ACC112 (cell line): ENCODE measurements at regions not wholly inside any gene's neighbourhood (a gene's known extent, or its start where the extent isn't known, plus 50 kb on each side); places are given as distances from the start of the nearest gene placed in this dataset.

Experiments
- H2AFZ ChIP-seq: fragments of 200-600 bp; sonication (generic); one replicate; pipeline ENCODE4 v1.6.0; 2017; ENCODE audit warnings: antibody characterized with exemption, low read length; ENCODE audit not compliant: unreplicated experiment
- H3K27ac ChIP-seq: fragments of 200-600 bp; sonication (generic); 2 replicates; pipeline ENCODE4 v1.5.1; 2014; ENCODE audit warnings: low read depth, mild to moderate bottlenecking, antibody characterized with exemption, low read length, moderate library complexity
- H3K27me3 ChIP-seq: fragments of 200-600 bp; sonication (generic); 2 replicates; pipeline ENCODE4 v1.6.1; 2014; ENCODE audit warnings: mild to moderate bottlenecking, antibody characterized with exemption, low read length, moderate library complexity, mixed read lengths; ENCODE audit not compliant: insufficient read depth
- H3K36me3 ChIP-seq: fragments of 200-600 bp; sonication (generic); 2 replicates; pipeline ENCODE4 v1.6.1; 2016; ENCODE audit warnings: mild to moderate bottlenecking, antibody characterized with exemption, low read length, moderate library complexity, mixed read lengths; ENCODE audit not compliant: insufficient read depth
- H3K4me1 ChIP-seq: fragments of 200-600 bp; sonication (generic); one replicate; pipeline ENCODE4 v1.6.1; 2016; ENCODE audit warnings: low read length, mixed read lengths; ENCODE audit not compliant: insufficient read depth, unreplicated experiment, control insufficient read depth
- H3K4me3 ChIP-seq: fragments of 200-600 bp; sonication (generic); 2 replicates; pipeline ENCODE4 v1.5.1; 2014; ENCODE audit warnings: mild to moderate bottlenecking, low read depth, low read length
- H3K79me2 ChIP-seq: fragments of 200-600 bp; sonication (generic); one replicate; pipeline ENCODE4 v1.6.0; 2016; ENCODE audit warnings: low read length; ENCODE audit not compliant: control insufficient read depth, unreplicated experiment, insufficient read depth

DNA sequence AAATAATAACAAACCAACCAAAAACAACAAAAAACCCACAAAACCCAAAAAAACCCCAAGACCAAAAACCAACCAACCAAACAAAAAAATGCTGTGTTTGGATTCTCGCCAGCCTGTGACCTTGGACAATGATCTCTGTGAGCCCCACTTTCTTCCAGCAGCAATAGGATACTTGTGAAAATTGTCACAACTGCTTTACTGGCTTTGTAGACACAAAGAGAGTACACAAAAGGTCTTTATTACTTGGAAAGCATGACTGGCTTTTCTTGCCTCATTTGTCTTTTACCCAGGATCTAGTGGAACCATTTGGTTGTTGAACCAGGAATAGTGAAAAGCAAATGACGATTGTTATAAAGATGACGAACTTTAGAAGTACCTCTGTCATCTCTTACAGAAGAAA is 256.6 kb downstream of the UTP18 start:
- no peak overlapping the region for H3K27ac ChIP-seq
- H3K27me3 ChIP-seq = no peaks in the 10 kb centered on the region
- H3K4me1 ChIP-seq = no peaks in the 10 kb centered on the region
- no peak overlapping the region for H2AFZ ChIP-seq
- H3K79me2 ChIP-seq = no peaks in the 10 kb centered on the region
- no peak overlapping the region for H3K4me3 ChIP-seq
- H3K36me3 ChIP-seq = no peaks in the 10 kb centered on the region

GRCh38 chr17:51524524-51524923 is 264.2 kb downstream of the UTP18 start:
- H3K27ac ChIP-seq = no peak overlapping the region
- H3K4me1 ChIP-seq = no peaks in the 10 kb centered on the region
- no peaks in the 10 kb centered on the region for H3K79me2 ChIP-seq
- no peaks in the 10 kb centered on the region for H3K36me3 ChIP-seq
- H3K4me3 ChIP-seq = no peak overlapping the region
- no peaks in the 10 kb centered on the region for H3K27me3 ChIP-seq
- no peak overlapping the region for H2AFZ ChIP-seq

- H3K27ac ChIP-seq = no peak overlapping the region
- no peak overlapping the region for H2AFZ ChIP-seq
- H3K36me3 ChIP-seq = no peaks in the 10 kb centered on the region
- no peak overlapping the region for H3K4me3 ChIP-seq
- no peaks in the 10 kb centered on the region for H3K79me2 ChIP-seq
- no peaks in the 10 kb centered on the region for H3K27me3 ChIP-seq
- no peaks in the 10 kb centered on the region for H3K4me1 ChIP-seq
Measured at GRCh38 chr17:51526507-51526906, 266.2 kb downstream of the UTP18 start.

DNA sequence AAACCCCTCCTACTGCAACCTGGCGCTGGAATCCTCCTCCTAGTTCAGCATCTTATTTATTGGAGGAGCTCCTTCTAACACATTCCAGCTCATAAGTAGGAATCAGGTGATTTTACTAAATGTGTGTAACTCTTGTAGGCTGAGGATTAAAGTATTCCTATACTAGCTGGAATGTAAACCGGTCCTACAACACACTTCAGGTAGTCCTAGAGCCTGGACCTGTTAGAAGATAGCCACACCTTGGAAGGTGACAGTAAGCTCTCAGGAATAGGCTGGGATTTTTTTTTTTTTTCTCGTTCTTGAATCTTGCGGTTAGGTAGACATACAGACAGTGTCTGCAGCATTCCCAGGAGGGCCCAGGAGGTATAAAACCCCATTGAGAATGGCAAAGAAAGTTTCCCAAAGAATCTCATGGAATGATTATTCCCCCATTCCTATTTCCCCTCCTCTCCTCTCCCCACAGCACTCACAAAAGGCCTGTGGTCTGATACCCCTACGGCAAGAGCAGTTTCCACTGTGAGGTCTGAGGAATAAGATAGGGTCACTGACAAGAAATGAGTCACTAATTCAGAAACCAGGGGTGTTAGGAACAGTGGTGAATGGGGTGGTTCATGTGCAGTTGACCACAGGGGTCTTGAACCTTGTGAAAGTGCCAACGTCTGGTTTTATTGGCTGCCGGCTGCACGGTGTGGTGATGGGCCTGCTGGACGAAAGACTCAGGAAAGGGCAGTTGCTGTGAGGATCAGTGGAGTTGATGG is 267.1 kb downstream of the UTP18 start:
- H3K4me3 ChIP-seq = no peak overlapping the region
- H3K4me1 ChIP-seq = no peaks in the 10 kb centered on the region
- H2AFZ ChIP-seq = no peak overlapping the region
- no peak overlapping the region for H3K27ac ChIP-seq
- no peaks in the 10 kb centered on the region for H3K79me2 ChIP-seq
- no peaks in the 10 kb centered on the region for H3K36me3 ChIP-seq
- no peaks in the 10 kb centered on the region for H3K27me3 ChIP-seq

DNA sequence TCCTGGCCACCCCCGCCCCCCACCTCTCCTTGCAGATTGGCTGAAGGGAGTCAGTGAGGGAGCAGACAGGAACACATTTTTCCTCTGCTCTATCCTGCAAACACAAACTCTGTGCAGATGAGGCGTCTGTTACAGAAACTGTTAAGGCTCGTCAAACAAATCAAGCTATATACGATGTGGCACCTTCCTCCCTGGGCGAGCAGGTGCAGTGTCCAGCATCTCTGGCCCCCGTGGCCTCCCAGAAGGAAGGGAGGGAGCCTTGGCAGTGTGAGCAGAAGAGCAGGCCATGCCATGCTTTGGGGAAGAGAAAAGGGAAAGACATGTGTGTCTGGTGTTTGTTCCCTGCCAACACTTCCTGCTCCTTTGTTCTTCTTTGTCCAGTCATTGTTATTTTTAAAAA is 267.8 kb downstream of the UTP18 start:
- H2AFZ ChIP-seq = no peak overlapping the region
- no peaks in the 10 kb centered on the region for H3K36me3 ChIP-seq
- no peaks in the 10 kb centered on the region for H3K4me1 ChIP-seq
- H3K4me3 ChIP-seq = no peak overlapping the region
- H3K79me2 ChIP-seq = no peaks in the 10 kb centered on the region
- H3K27me3 ChIP-seq = no peaks in the 10 kb centered on the region
- H3K27ac ChIP-seq = no peak overlapping the region

GRCh38 chr17:51533219-51533618 is 272.9 kb downstream of the UTP18 start:
- Histone ChIP-seq H3K27me3 (no peaks in the 10 kb centered on the region), H3K27ac (no peak overlapping the region), H3K4me3 (no peak overlapping the region), H3K36me3 (no peaks in the 10 kb centered on the region), H3K4me1 (no peaks in the 10 kb centered on the region), H3K79me2 (no peaks in the 10 kb centered on the region), H2AFZ (no peak overlapping the region)

- Histone ChIP-seq H3K4me3 (no peak overlapping the region), H3K27me3 (no peaks in the 10 kb centered on the region), H3K36me3 (no peaks in the 10 kb centered on the region), H3K4me1 (no peaks in the 10 kb centered on the region), H3K79me2 (no peaks in the 10 kb centered on the region), H2AFZ (no peak overlapping the region), H3K27ac (no peak overlapping the region)
Measured at GRCh38 chr17:51533821-51534220, 273.5 kb downstream of the UTP18 start.

- H3K36me3 ChIP-seq = no peaks in the 10 kb centered on the region
- H3K4me3 ChIP-seq = no peak overlapping the region
- H3K79me2 ChIP-seq = no peaks in the 10 kb centered on the region
- H3K27ac ChIP-seq = no peak overlapping the region
- no peak overlapping the region for H2AFZ ChIP-seq
- H3K27me3 ChIP-seq = no peaks in the 10 kb centered on the region
- H3K4me1 ChIP-seq = no peaks in the 10 kb centered on the region
Measured at GRCh38 chr17:51536627-51537026, 276.3 kb downstream of the UTP18 start.

DNA sequence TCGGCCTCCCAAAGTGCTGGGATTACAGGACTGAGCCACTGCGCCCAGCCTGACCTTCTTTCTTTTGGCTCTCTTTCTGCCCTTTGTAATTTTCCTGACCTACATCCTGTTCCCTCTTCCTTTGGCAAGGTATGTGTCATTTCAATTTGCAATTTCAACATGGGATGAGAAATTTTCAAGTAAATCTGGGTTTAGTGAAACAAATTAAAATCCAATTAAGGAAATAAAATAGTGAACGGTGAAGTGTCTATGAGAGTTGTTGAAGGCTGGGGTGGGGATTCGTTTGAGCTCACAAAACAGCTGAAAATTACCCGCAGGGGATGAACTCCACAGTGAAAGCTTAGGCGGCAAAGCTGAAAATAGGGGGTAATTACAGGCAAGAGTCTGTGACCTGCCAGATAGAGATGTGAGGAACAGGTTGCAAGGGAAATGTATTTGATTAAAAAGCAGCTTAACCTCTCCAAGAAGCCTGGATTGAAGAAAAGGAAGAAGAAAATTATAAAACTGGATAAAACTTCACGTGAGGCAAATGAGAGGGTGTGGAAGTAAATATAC is 277.7 kb downstream of the UTP18 start:
- no peak overlapping the region for H3K27ac ChIP-seq
- H3K4me1 ChIP-seq = no peaks in the 10 kb centered on the region
- H3K4me3 ChIP-seq = no peak overlapping the region
- no peak overlapping the region for H2AFZ ChIP-seq
- H3K27me3 ChIP-seq = no peaks in the 10 kb centered on the region
- H3K36me3 ChIP-seq = no peaks in the 10 kb centered on the region
- no peaks in the 10 kb centered on the region for H3K79me2 ChIP-seq

- Histone ChIP-seq H3K4me1 (no peaks in the 10 kb centered on the region), H2AFZ (no peak overlapping the region), H3K4me3 (no peak overlapping the region), H3K27ac (no peak overlapping the region), H3K27me3 (no peaks in the 10 kb centered on the region), H3K79me2 (no peaks in the 10 kb centered on the region), H3K36me3 (no peaks in the 10 kb centered on the region)
Measured at GRCh38 chr17:51540151-51540550, 279.8 kb downstream of the UTP18 start.

GRCh38 chr17:51541215-51541614 is 280.9 kb downstream of the UTP18 start:
- Histone ChIP-seq H3K4me1 (no peaks in the 10 kb centered on the region), H3K36me3 (no peaks in the 10 kb centered on the region), H3K79me2 (no peaks in the 10 kb centered on the region), H2AFZ (no peak overlapping the region), H3K4me3 (no peak overlapping the region), H3K27ac (no peak overlapping the region), H3K27me3 (no peaks in the 10 kb centered on the region)
